ENCODE measurements at regions not wholly inside any gene's neighbourhood (a gene's known extent, or its start where the extent isn't known, plus 50 kb on each side); places are given as distances from the start of the nearest gene placed in this dataset.

- TF ChIP-seq CTCF (IDR thresholded peaks at IDR 0.05) (no peak), POLR2A (IDR thresholded peaks at IDR 0.05) (no peak), POLR2AphosphoS5 (IDR thresholded peaks at IDR 0.05) (no peak)
Measured at GRCh38 chr5:159695741-159696294, 220.5 kb upstream of the ADRA1B start.
